AG09319 (cell line): ENCODE measurements at regions not wholly inside any gene's neighbourhood (a gene's known extent, or its start where the extent isn't known, plus 50 kb on each side); places are given as distances from the start of the nearest gene placed in this dataset.
"Not testable (repeated sequence)": the region's sequence is repeated elsewhere in the genome, so short reads cannot be mapped to it uniquely, and the experiment has no call there.

Experiments
- DNase-seq: peaks from one replicate; pipeline ENCODE4 v3.0.0-alpha.2; 2010; ENCODE audit warnings: low read depth; ENCODE audit errors: extremely low read depth
- TF ChIP-seq, protein P1 (sequence below): IDR thresholded peaks from 2 replicates; pipeline ENCODE4 v1.5.1; 2011; ENCODE audit warnings: low read depth, mild to moderate bottlenecking, inconsistent platforms, low read length, moderate library complexity

DNA sequence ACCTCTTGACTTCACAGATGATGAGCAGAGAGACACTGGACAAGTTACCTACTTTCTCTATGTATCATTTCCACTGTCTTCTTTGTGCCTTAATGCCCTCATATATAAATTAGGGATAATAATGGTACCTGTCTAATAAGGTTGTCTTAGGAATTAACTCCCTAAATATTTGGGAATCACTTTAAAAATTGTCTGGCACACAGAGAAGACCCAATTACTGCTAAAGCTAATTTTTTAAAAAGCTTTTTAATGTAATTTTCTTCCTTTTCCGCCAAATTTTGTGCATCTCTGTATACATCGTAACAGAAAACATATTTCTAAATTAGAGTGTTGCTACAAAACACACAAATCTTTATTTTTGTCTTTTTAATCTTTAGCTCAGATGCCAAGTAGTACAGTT is 816.8 kb upstream of the ADGRB3 start:
- DNase-seq = no peak
- TF ChIP-seq, protein P1, sequence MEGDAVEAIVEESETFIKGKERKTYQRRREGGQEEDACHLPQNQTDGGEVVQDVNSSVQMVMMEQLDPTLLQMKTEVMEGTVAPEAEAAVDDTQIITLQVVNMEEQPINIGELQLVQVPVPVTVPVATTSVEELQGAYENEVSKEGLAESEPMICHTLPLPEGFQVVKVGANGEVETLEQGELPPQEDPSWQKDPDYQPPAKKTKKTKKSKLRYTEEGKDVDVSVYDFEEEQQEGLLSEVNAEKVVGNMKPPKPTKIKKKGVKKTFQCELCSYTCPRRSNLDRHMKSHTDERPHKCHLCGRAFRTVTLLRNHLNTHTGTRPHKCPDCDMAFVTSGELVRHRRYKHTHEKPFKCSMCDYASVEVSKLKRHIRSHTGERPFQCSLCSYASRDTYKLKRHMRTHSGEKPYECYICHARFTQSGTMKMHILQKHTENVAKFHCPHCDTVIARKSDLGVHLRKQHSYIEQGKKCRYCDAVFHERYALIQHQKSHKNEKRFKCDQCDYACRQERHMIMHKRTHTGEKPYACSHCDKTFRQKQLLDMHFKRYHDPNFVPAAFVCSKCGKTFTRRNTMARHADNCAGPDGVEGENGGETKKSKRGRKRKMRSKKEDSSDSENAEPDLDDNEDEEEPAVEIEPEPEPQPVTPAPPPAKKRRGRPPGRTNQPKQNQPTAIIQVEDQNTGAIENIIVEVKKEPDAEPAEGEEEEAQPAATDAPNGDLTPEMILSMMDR = no peak

DNA sequence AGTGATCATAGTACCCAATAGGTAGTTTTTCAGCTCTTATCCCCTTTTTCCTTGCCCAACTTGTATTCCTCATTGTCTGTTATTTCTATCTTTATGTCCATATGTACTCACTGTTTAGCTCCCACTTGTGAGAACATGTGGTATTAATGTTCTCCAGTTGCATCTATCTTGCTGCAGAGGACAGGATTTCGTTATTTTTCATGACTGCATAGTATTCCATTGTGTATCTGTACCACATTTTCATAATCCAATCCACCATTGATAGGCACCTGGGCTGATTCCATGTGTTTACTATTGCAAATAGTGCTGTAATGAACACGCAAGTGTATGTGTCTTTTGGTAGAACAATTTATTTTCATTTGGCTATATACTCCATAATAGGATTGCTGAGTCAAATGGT is 819.5 kb upstream of the ADGRB3 start:
- TF ChIP-seq, protein P1 = no peak
- no peak for DNase-seq

- TF ChIP-seq, protein P1 = no peak
Measured at GRCh38 chr6:67814262-67814661, 820.8 kb upstream of the ADGRB3 start.

GRCh38 chr6:67812693-67813092 is 822.4 kb upstream of the ADGRB3 start:
- no peak for DNase-seq
- TF ChIP-seq, protein P1 = no peak

More at GRCh38 chr6:67814262-67814661, 820.8 kb upstream of the ADGRB3 start:
- no peak for DNase-seq

GRCh38 chr6:67812125-67812524 is 823.0 kb upstream of the ADGRB3 start:
- no peak for DNase-seq
- TF ChIP-seq, protein P1 = no peak

DNA sequence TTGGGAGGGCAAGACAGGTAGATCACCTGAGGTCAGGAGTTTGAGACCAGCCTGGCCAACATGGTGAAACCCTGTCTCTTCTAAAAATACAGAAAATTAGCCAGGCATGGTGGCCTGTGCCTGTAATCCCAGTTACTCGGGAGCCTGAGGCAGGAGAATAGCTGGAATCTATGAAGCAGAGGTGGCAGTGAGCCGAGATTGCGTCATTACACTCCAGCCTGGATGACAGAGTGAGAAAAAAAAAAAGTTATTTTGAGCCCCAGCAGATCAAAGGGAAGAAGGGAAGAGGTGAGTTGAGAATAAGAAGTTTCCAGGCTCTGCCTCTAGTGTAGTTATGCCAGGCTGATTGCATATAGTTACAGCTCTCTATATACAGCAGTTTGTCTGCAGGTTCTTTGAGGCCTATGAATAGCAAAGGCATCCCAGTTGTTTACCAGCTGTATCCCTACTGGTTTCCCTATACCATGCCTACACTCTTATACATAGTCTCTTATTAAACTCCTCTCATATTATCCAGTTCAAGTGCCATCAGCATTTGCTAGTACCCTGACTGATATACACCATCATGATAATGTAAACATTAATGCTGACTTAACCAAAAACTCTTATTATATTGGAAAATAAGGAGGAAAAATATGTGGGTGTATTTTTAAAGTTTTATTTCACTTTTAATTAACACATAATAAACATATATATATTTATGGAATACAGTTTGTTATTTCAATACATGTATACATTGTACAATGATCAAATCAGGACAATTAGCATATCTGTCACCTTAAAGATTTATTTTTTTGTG is 823.6 kb upstream of the ADGRB3 start:
- DNase-seq = no peak
- TF ChIP-seq, protein P1 = no peak

GRCh38 chr6:67804808-67805207 is 830.3 kb upstream of the ADGRB3 start:
- DNase-seq = not testable (repeated sequence)

DNA sequence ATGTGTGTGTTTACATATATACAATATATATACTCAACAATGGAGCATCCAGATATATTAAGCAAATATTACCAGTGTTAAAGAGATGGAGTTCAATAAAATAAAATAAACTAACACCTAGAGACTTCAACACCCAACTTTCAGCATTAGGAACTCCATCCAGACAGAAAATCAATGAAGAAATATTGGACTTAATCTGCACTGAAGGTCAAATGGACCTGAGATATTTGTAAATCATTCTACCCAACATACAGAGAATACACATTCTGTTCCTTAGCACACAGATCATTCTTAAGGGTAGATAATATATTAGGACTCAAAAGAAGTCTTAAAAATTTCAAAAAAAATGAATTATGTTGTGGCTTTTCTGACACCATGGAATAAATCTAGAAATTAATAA is 832.3 kb upstream of the ADGRB3 start:
- TF ChIP-seq, protein P1 = no peak
- DNase-seq = no peak
